ENCODE measurements at regions not wholly inside any gene's neighbourhood (a gene's known extent, or its start where the extent isn't known, plus 50 kb on each side); places are given as distances from the start of the nearest gene placed in this dataset.

DNA sequence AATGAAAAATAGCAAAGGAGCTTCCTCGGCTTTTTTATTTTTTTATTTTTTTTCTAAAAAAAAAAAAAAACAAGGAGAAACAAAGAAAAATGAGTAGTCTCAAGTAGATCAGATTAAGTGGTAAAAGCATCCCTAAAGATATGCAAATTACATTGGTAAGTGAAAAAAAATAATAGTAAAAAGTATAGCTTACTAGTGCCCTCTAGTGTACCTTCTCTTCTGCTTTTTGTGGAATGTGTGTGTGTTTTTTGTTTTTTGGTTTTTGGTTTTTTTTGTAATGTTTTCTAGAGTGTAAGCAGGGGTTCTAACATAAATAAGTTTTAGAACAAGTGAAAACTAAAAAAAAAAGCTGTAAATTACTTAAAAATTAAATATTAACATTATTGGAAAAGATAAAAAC is 1062.0 kb downstream of the HACE1 start:
- no peak for TF ChIP-seq POLR2A (IDR thresholded peaks at IDR 0.05)
- TF ChIP-seq, protein P1, sequence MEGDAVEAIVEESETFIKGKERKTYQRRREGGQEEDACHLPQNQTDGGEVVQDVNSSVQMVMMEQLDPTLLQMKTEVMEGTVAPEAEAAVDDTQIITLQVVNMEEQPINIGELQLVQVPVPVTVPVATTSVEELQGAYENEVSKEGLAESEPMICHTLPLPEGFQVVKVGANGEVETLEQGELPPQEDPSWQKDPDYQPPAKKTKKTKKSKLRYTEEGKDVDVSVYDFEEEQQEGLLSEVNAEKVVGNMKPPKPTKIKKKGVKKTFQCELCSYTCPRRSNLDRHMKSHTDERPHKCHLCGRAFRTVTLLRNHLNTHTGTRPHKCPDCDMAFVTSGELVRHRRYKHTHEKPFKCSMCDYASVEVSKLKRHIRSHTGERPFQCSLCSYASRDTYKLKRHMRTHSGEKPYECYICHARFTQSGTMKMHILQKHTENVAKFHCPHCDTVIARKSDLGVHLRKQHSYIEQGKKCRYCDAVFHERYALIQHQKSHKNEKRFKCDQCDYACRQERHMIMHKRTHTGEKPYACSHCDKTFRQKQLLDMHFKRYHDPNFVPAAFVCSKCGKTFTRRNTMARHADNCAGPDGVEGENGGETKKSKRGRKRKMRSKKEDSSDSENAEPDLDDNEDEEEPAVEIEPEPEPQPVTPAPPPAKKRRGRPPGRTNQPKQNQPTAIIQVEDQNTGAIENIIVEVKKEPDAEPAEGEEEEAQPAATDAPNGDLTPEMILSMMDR (IDR thresholded peaks at IDR 0.05), result peak in 3 of 6 experiments; percentile 42 to 45 (median 43)
